HFFc6 (cell line): ENCODE measurements at regions not wholly inside any gene's neighbourhood (a gene's known extent, or its start where the extent isn't known, plus 50 kb on each side); places are given as distances from the start of the nearest gene placed in this dataset.

Source experiments
- DNase-seq: peaks from one replicate; pipeline ENCODE4 v3.0.0-alpha.2; 2018
- H3K27ac Mint-ChIP-seq: 2 replicates; pipeline ENCODE4 v1.8.0; 2020; ENCODE audit warnings: mild to moderate bottlenecking, mixed read lengths
- H3K27me3 Mint-ChIP-seq: 2 replicates; pipeline ENCODE4 v1.8.0; 2021; ENCODE audit warnings: mild to moderate bottlenecking, moderate library complexity, mixed read lengths; ENCODE audit not compliant: insufficient read depth
- H3K36me3 Mint-ChIP-seq: 2 replicates; pipeline ENCODE4 v1.8.0; 2021; ENCODE audit warnings: low read depth, mixed read lengths
- H3K4me1 Mint-ChIP-seq: 2 replicates; pipeline ENCODE4 v1.8.0; 2020; ENCODE audit warnings: low read depth, mixed read lengths
- H3K4me3 Mint-ChIP-seq: 2 replicates; pipeline ENCODE4 v1.8.0; 2020; ENCODE audit warnings: mild to moderate bottlenecking, moderate library complexity, mixed read lengths
- H3K9me3 Mint-ChIP-seq: 2 replicates; pipeline ENCODE4 v1.8.0; 2020; ENCODE audit warnings: mild to moderate bottlenecking, mixed read lengths
- TF ChIP-seq, protein P1 (sequence below): fragments of 200-600 bp; sonication (generic); IDR thresholded peaks from 2 replicates; pipeline ENCODE4 v1.5.0; 2021; ENCODE audit warnings: antibody characterized with exemption, mild to moderate bottlenecking

DNA sequence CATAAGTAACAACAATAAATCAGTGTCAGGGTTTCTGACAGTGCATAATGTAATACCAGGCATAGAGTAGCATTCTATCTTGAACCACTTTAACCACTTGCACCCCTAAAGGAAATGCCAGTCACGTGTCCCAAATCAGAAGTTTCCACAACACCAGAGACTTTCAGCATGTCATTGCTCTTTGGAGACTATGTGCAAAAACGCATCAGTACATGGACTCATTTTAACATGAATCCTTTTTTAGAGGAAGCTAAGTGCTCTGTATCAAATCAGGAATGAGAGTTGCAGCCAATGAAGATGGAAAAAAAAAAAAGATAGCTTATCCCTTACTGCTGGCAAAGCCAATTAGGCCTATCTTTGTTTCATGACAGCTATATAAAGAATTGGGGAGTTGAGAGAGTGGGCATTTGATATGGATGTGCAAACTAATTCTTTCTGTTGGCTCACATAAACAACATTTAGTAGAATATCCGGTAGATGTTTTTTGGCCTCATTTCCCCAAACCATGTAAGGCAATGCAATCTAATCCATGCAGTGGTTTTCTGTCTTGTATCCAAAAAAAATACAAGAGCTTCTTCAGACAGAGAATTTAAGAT lies 353.1 kb downstream of the IRS1 start:
- peak; percentile 79 for DNase-seq
- H3K27me3 Mint-ChIP-seq = no peaks in the 10 kb centered on the region; the same call in 1 of the 2 replicates
- peaks cover 8% of the 10 kb centered on the region for H3K36me3 Mint-ChIP-seq
- peaks cover 3% of the 10 kb centered on the region for H3K9me3 Mint-ChIP-seq
- H3K4me1 Mint-ChIP-seq = peaks cover 64% of the 10 kb centered on the region
- H3K4me3 Mint-ChIP-seq = peak overlapping the region; percentile 19; the same call in 1 of the 2 replicates
- TF ChIP-seq, protein P1, sequence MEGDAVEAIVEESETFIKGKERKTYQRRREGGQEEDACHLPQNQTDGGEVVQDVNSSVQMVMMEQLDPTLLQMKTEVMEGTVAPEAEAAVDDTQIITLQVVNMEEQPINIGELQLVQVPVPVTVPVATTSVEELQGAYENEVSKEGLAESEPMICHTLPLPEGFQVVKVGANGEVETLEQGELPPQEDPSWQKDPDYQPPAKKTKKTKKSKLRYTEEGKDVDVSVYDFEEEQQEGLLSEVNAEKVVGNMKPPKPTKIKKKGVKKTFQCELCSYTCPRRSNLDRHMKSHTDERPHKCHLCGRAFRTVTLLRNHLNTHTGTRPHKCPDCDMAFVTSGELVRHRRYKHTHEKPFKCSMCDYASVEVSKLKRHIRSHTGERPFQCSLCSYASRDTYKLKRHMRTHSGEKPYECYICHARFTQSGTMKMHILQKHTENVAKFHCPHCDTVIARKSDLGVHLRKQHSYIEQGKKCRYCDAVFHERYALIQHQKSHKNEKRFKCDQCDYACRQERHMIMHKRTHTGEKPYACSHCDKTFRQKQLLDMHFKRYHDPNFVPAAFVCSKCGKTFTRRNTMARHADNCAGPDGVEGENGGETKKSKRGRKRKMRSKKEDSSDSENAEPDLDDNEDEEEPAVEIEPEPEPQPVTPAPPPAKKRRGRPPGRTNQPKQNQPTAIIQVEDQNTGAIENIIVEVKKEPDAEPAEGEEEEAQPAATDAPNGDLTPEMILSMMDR = no peak
- H3K27ac Mint-ChIP-seq = peak overlapping the region; percentile 71

DNA sequence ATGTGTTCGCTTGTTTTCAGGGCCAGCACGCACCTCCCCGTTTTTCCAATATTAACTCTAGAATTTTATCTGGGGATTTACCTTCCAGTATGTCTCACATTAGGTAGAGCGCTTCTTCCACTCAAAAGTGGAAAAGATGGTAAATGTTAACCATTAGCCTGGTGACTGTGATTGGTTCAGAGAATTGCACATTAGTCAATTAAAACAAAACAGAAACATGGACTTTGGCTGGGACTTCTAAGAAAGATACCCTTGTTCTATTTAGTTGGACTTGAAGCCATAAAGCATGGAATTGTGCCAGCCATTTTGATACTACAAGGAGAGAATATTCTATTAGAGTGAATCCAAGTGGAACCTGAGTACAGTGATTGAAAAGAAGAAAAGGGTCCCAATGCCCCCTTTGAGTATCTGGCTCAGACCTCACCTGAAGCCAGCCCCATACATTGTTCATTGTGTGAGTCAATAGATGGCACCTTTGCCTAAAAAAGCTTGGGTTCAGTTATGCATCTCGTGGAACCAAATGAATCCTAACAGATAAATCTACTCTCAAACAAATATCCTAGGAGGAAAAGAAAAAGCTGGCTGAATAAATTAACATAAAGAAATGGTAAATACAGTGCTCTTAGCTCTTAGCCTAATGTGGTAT lies 354.3 kb downstream of the IRS1 start:
- no peaks in the 10 kb centered on the region; the same call in 1 of the 2 replicates for H3K9me3 Mint-ChIP-seq
- H3K4me1 Mint-ChIP-seq = peaks cover 68% of the 10 kb centered on the region
- TF ChIP-seq, protein P1 = no peak
- H3K27me3 Mint-ChIP-seq = no peaks in the 10 kb centered on the region; the same call in 1 of the 2 replicates
- H3K36me3 Mint-ChIP-seq = peaks cover 5% of the 10 kb centered on the region; the same call in 1 of the 2 replicates
- peak overlapping the region; percentile 71; the same call in 1 of the 2 replicates for H3K27ac Mint-ChIP-seq
- DNase-seq = no peak
- H3K4me3 Mint-ChIP-seq = no peak overlapping the region

DNA sequence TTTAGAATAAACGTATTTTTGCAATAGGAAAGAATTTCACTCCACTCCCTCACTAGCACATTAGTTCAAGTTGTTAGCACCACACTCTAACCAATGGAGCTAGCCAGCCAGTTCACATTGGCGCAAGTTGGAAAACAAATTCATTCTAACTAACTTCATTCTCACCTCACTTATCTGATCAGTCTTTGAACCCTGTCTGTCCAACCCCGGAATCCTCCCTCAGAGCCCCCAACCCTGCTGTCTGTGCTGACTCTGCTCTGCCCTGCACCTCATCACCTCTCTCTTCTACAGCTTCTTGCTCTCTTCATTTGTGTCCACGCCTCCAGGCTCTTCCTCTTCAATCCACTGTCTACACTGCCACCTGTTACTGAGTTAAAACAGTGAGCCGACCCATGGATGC lies 356.5 kb downstream of the IRS1 start:
- no peaks in the 10 kb centered on the region for H3K9me3 Mint-ChIP-seq
- DNase-seq = no peak
- H3K4me3 Mint-ChIP-seq = no peak overlapping the region
- no peaks in the 10 kb centered on the region for H3K27me3 Mint-ChIP-seq
- H3K4me1 Mint-ChIP-seq = peaks cover 57% of the 10 kb centered on the region
- TF ChIP-seq, protein P1 = no peak
- no peak overlapping the region for H3K27ac Mint-ChIP-seq
- H3K36me3 Mint-ChIP-seq = no peaks in the 10 kb centered on the region

DNA sequence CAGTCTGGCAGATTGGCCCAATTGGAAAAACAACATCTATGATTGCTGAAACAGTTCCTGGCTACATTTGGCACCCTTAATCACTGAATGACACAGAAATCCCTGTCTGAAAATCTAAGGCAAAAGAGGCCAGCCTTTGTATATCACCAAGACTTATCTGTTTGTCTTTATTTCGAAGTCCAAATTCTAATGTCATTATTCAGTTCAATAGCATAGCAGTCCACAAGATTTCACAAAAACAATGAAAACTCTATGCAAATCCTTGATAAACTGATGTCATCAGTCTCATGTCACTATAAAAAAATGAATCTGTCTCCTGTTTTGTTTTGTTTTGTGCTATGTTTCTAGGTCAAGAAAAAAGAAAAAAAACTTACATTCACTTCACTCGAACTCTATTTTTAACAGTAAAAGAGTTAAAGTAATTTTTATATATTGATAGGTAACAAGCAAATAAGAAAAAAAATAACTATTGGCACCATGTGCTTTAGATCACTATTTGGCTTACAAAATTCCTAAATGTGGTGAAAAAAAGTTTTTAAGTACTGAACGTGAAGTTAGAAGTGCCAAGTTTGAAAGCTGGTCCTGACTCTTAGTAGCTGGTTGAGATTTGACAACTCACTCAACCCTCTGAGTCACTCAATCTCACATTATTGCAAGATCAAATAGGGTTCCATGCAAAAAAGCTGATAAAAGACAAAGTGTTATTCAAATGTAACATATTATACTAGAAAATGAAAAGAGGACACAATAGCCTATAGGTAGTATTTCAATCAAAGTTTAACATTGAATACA lies 359.3 kb downstream of the IRS1 start:
- Mint-ChIP-seq H3K36me3 (peaks cover 6% of the 10 kb centered on the region), H3K27ac (peak overlapping the region; percentile 54), H3K9me3 (peaks cover 4% of the 10 kb centered on the region; the same call in 1 of the 2 replicates), H3K27me3 (no peaks in the 10 kb centered on the region), H3K4me3 (no peak overlapping the region), H3K4me1 (peaks cover 43% of the 10 kb centered on the region)
- DNase-seq = no peak
- TF ChIP-seq, protein P1 = no peak

DNA sequence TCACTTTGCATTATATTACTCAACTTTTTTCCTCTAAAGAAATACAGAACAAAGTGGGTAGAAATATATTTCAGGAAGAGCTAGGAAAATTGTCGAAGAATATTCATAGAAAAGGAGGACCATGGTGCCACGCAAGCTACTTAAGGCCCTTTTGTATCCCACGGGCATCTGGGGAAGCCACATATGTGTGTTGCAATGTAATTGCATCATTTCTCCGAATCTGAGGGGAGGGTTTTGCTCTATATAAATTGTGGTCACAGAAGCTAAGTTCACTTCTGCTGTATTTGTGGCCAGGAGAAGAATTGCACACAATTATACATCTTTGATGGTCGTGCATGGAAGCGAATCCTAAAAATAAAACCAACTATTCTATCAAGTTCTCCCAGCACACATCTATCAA lies 360.3 kb downstream of the IRS1 start:
- TF ChIP-seq, protein P1 = no peak
- no peak overlapping the region for H3K27ac Mint-ChIP-seq
- H3K27me3 Mint-ChIP-seq = no peaks in the 10 kb centered on the region
- H3K36me3 Mint-ChIP-seq = peaks cover 6% of the 10 kb centered on the region
- DNase-seq = no peak
- peaks cover 40% of the 10 kb centered on the region for H3K4me1 Mint-ChIP-seq
- peaks cover 4% of the 10 kb centered on the region; the same call in 1 of the 2 replicates for H3K9me3 Mint-ChIP-seq
- no peak overlapping the region for H3K4me3 Mint-ChIP-seq
